Hepatocyte (in vitro differentiated cells): ENCODE measurements at regions not wholly inside any gene's neighbourhood (a gene's known extent, or its start where the extent isn't known, plus 50 kb on each side); places are given as distances from the start of the nearest gene placed in this dataset.

Experiments used
- EZH2phosphoT487 ChIP-seq: fragments of 200-600 bp; sonication (generic); IDR thresholded peaks from one replicate; pipeline ENCODE4 v1.6.1; 2018; ENCODE audit warnings: antibody characterized with exemption, mild to moderate bottlenecking, low read depth, moderate library complexity; ENCODE audit not compliant: unreplicated experiment, severe bottlenecking
- TF ChIP-seq, protein P1 (sequence below): fragments of 200-600 bp; sonication (generic); IDR thresholded peaks from 2 replicates; pipeline ENCODE4 v1.5.1; 2016; ENCODE audit warnings: antibody characterized with exemption, mild to moderate bottlenecking; ENCODE audit not compliant: poor library complexity

GRCh38 chr3:182717216-182717615, 76.1 kb upstream of the ATP11B start:
- TF ChIP-seq, protein P1, sequence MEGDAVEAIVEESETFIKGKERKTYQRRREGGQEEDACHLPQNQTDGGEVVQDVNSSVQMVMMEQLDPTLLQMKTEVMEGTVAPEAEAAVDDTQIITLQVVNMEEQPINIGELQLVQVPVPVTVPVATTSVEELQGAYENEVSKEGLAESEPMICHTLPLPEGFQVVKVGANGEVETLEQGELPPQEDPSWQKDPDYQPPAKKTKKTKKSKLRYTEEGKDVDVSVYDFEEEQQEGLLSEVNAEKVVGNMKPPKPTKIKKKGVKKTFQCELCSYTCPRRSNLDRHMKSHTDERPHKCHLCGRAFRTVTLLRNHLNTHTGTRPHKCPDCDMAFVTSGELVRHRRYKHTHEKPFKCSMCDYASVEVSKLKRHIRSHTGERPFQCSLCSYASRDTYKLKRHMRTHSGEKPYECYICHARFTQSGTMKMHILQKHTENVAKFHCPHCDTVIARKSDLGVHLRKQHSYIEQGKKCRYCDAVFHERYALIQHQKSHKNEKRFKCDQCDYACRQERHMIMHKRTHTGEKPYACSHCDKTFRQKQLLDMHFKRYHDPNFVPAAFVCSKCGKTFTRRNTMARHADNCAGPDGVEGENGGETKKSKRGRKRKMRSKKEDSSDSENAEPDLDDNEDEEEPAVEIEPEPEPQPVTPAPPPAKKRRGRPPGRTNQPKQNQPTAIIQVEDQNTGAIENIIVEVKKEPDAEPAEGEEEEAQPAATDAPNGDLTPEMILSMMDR: no peak
- no peak for TF ChIP-seq EZH2phosphoT487
